ENCODE measurements at regions not wholly inside any gene's neighbourhood (a gene's known extent, or its start where the extent isn't known, plus 50 kb on each side); places are given as distances from the start of the nearest gene placed in this dataset.
"Not testable (repeated sequence)": the region's sequence is repeated elsewhere in the genome, so short reads cannot be mapped to it uniquely, and the experiment has no call there.

DNA sequence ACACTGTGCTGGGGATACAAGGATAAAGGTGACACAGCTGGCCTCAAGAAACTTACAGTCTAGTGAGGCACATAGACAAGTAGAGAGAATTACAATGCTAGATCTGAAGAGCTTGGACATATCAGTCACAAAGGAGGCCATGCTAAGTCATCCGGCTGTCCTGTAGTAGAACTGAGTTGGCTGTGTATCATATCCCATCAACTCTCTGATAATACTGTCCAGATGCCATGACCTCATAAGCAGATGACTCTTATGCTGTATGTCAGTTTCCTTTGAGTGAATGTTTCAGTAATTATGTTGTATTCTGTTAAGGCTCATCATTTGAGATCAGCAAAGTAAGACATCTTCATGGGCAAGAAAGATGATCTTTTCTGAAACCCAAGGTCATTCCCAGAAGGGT is 442.9 kb downstream of the MID1IP1 start:
- ATAC-seq, result no peak

DNA sequence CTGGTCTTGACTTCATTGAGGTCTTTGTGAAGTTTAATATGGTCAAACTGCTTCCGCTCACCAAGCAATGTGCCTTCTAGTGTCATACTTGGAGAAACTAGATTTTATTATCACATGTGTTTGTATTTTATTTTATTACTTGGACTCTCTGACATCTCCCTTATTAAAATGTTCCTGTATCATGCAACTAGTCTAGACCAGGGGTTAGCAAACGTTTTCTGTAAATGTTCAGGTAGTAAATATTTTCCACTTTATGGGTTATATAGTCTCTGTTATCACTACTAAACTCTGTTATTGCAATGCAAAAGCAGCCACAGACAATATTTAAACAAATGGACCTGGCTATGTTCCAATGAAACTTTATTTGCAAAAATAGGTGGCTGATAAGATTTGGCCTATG is 443.8 kb downstream of the MID1IP1 start:
- no peak for ATAC-seq

DNA sequence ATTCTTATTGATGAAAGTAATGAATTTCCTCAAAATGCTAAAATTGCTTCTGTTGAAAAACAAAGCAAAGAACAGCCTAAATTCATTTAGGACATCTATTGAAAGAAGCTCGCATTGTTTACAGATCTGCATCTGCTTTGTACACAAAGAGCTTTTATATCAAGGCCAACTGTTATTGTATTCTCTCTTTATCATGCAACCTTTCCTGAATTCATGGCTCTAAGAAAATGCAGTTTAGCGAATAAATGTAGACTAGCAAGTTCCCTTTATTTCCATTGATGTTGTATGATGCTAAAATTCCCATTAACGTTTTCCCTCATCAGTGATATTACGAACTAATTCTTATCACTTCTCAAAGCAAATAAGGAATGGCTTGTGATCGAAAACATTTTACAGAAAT is 446.3 kb downstream of the MID1IP1 start:
- ATAC-seq, result no peak

DNA sequence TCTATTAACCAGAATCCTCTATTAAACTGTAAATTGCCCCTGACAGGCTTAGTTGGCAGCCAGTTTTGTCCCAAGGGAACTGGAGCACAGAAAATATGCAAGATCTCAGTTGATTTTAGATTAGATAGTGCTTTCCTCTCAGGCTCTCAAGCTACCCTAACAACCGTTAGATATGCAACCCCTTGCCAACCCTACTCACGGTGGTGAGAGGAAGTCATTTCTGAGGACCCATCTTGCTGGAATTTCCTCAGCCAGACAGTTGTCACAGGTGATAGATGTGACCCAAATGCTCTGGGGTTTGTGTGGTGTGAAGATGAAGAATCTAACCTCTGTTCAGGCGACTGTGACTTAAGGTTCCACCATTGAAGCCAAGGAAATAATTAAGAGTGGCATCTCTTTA is 447.1 kb downstream of the MID1IP1 start:
- ATAC-seq, result no peak

DNA sequence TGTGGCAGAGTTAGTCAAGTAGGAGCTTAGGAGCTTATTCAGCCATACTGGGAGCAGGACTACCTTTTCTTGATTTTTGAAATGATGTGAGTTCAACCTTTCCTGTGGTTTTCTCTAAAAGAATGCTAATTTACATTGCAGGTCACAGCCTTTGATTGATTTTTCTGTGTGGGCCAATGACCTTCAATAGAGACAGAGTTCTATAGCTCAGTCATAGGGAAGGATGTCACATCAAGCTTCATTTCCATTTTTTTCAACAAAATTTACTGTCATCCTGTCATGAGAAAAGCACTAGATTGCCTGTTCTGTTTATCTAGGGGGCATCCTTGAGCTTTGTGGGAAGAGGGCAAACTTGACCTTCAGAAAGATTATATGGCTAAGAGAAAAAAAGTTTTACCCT is 448.7 kb downstream of the MID1IP1 start:
- no peak for ATAC-seq

DNA sequence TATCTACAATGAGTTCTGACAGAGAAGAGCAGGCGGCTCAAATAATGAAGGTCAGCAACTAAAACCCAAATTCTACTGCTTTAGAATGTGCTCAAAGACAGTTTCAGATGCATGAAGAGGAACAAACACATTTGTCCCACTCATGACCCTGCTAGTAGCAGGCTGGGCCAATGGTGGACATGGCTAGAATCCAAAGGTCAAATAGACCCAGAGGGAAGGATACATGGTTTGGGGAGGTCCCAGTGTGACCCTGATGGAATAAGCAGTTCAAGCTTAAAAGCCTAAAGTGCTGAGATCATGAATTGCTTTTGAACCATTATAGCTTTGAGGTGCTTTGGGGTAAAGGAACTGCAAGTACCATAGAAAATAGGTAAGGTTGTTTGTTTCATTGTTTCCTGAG is 450.7 kb downstream of the MID1IP1 start:
- no peak for ATAC-seq

DNA sequence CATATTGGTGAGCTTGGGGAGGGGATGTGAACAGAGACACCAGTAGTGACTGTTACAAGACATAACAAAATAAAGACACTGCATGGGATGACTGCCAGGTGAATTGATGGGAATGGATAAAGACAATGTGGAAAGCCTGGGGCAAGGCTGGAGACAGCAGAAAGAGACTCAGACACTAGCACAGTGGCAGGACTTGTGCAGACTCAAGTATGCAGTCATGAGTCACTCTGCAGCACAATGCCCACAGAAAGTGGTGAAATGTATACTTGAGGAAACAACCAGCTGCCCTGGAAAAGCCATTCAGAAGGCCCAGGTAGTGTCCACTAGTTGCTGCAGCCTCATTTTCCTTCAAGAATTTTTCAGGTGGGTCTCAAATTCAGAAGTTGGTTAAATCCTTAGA is 452.3 kb downstream of the MID1IP1 start:
- ATAC-seq, result peak; percentile 79

DNA sequence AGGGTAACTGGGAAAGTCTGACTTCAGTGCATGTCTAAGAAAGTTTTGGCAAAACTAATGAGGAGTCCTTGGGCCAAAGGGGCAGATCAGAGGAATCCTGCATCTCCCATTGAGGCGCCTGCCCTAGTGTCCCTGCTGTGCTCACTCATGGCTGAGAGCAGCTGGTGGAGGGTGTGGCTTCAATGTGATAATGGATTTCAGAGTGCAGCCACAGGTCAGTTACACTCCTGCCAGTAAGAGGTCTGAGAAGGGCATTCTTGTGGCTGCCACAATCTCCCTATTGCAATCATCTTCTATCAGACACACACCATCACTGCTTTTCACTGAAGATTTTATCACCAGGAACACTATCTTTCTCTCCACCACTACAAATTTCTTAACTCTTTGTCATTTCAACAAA is 457.1 kb downstream of the MID1IP1 start:
- ATAC-seq, result no peak

DNA sequence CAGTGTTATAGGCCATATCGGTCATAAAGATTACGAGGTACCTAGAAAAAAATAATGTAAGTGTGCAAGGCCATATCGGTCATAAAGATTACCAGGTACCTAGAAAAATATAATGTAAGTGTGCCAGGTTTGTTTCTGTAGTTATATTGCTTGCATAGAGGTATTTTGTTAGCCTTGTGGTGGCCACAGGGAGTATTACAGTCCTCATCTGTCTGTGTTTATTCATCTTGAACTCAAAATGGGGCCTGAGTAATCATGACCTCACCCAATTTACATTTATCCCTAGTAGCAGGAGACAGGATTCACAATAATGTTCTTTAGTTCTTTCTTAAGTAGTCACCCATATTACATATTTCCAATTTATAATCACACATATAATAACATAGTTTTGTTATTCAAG is 459.7 kb downstream of the MID1IP1 start:
- peak; percentile 25 for ATAC-seq

DNA sequence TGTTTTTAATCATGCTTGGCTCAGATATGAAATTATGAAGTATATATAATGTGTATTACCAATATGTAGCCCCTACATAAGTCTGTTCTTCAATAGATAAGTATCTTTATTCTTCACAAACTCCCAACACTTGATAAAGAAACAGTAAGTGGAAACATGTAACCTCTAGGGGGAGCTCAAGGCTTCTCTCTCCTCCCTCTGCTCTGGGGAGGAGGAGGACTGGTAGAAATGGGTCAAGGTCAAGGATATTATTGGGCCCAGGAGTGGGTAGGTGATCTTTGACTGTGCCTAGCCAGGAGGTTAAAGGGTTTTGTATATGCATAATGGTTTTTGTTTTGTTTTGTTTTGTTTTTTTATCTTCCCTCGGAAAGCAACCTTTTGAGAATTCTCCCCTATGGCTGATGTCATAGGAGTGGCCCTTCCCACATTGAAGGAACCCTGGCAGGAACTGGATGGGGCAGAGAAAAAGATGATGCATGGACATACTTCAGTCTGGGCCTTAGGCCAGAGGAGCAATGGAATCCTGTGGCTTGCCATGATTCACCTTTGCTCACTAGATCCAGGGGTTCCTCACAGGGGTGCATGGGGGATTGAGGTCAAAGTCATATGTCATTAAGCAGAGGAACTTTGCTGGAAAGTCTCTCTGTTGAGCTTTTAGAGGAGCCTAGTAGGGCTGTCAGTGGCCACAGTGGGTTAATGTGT is 460.3 kb downstream of the MID1IP1 start:
- peak; percentile 62 for ATAC-seq

DNA sequence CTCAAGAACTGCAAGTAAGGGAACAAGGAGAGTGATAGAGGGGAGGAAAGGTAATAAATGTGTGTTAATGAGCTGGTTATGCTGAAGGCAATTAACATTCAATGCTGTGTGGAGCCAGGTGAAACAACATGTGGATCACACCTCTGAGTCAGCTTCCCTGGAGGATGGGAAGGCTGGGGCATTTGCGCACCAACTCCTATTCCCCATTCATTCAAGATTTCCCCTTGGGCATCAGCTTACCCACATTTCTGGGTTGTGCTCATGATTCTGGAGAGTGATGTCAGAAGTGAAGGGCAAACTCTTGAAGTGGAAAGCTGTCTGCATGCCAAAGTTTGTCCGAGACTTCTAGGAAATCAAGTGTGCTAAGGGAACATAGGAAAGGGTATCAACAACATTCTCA is 461.4 kb downstream of the MID1IP1 start:
- no peak for ATAC-seq

DNA sequence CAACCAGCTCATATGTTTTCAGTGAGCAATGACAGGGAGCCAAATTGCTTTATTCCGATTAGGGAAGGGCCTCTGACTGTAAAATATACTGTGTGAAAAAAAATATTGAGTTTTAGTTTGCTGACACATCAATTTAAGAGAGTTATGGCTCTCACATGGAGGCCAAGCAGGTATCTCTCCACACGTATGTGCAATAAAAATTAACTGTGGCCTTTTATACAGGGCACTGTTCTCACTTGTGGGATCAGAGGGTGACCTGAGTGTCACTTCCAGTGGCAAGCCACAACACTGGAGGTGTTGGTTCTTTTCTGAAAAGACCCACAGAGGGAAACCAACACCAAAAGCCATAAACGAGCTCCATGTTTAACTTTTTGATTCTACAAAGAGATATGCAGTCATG is 462.8 kb downstream of the MID1IP1 start:
- no peak for ATAC-seq

DNA sequence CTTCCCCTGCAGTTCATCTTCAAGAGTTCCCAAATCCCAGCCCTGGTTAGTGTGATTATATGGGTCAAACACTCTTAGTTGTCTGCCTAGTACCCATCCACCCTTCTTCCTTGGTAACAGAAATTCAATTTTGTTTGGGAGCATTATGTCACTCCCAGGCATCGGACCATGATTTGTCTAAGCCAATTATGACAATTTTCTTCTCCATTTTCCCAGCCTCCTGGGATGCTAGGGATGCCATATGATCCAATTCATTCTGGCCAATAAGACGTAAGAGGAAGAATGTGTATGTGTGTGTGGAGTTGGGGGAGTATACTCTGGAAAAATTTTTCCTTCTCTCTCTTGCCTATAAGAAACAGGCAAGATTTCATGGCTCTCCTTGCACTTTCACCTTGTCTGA is 465.9 kb downstream of the MID1IP1 start:
- no peak for ATAC-seq

DNA sequence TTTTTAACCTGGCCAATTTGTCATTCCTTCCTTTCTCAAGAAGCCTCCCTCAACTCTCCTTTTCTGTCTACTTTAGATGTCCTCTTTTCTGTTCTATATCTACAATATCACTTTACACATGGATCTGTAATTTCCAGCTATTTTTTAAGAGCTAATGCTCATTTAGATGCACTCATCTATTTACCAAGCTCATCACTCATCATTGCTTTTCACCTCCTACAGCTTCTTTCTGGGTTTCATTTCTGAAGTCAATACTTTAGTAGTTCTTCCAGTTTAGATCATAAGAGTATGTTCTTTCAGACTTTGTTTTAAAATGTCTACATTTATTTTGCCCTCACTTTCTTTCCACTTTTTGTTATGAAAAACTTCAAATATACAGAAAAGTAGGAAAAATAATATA is 466.9 kb downstream of the MID1IP1 start:
- ATAC-seq, result no peak

DNA sequence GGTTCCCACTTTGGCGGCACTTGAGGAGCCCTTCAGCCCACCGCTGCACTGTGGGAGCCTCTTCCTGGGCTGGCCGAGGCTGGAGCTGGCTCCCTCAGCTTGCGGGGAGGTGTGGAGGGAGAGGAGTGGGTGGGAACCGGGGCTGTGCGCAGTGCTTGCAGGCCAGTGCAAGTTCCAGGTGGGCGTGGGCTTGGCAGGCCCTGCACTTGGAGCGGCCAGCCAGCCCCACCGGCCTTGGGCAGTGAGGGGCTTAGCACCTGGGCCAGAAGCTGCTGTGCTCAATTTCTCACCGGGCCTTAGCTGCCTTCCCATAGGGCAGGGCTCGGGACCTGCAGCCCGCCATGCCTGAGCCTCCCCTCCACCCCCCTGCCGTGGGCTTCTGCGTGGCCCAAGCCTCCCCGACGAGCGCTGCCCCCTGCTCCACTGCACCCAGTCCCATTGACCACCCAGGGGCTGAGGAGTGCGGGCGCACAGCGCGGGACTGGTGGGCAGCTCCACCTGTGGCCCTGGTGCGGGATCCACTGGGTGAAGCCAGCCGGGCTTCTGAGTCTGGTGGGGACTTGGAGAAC is 474.3 kb downstream of the MID1IP1 start:
- no peak for ATAC-seq

DNA sequence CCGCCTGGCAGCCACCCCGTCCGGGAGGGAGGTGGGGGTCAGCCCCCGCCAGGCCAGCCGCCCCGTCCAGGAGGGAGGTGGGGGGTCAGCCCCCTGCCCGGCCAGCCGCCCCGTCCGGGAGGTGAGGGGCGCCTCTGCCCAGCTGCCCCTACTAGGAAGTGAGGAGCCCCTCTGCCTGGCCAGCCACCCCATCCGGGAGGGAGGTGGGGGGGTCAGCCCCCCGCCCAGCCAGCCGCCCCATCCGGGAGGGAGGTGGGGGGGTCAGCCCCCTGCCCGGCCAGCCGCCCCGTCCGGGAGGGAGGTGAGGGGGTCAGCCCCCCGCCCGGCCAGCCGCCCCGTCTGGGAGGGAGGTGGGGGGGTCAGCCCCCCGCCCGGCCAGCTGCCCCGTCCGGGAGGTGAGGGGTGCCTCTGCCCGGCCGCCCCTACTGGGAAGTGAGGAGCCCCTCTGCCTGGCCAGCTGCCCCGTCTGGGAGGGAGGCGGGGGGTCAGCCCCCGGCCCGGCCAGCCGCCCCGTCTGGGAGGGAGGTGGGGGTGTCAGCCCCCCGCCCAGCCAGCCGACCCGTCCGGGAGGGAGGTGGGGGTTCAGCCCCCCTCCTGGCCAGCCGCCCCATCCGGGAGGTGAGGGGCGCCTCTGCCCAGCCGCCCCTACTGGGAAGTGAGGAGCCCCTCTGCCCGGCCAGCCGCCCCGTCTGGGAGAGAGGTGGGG is 476.6 kb downstream of the MID1IP1 start:
- ATAC-seq, result not testable (repeated sequence)

DNA sequence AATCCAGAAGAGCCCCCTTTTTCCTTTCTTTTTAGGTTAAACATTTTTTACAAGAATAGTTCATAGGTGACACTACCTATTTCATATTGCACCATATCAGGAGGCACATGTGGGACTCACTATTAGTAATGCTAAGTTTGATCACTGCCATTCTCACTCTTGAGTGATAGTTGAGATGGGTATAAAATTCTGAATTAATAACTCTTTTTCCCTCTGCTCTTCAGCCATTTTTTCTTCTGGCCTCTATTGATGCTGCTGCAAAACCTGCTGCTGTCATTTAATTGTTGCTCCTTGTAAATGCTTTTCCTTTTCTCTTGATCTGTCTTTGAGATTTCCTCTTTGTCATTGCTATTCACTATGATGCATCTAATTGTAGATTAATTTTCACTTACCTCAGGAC is 482.0 kb downstream of the MID1IP1 start:
- no peak for ATAC-seq

DNA sequence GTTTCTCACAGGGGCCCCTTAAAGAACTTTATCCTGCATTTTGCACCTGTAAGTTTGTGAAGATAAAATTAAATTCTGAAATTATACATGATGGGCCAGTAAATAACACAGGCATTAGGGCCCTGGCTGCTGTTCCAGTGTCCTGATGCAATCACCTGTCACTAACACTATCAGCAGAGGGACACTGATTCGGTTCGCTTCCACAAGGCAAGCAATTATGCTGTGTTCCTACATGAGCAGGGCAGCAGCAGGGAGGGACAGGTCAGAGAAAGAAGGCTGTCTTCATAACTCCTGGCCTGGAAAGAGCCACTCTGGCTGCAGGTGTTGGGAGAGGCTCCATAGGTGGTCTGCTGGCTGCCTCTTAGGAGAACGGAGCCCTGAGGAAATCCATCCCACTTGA is 487.3 kb downstream of the MID1IP1 start:
- no peak for ATAC-seq

DNA sequence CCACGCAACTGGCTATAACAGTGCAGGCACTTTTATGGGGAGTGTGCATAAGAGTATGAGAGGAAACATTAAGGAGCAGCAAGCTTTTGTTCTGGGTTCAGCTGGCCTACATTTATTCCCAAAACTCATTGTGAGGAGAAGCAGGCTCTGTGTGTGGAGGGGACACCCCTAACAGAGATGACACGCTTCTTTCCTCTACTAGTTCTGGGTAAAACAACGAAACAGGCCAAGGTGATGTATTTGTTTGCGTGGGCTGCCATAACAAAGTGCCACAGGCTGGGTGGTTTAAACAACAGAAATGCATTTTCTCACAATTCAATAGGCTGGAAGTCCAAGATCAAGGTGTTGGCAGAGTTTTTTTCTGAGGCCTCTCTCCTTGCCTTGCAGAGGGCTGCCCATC is 488.6 kb downstream of the MID1IP1 start:
- ATAC-seq, result no peak

DNA sequence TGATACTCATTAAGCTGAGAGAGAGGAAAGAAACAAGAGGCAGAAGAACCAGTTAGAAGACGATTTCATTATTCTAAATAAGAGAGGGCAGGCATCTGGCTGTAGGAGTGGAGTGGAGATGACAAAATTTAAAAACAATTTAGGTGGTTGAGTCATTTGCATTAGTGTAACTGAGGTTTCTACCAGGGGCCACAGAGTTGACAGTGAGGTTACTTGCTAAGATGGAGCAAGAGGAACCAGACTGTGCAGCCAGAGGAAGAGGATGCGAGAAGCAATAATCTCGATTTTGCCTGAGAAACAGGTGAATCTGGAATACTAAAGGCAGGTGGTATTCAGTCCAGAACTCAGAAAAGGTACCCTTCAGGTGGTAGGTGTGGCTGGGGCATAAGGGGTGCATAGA is 491.9 kb downstream of the MID1IP1 start:
- no peak for ATAC-seq

DNA sequence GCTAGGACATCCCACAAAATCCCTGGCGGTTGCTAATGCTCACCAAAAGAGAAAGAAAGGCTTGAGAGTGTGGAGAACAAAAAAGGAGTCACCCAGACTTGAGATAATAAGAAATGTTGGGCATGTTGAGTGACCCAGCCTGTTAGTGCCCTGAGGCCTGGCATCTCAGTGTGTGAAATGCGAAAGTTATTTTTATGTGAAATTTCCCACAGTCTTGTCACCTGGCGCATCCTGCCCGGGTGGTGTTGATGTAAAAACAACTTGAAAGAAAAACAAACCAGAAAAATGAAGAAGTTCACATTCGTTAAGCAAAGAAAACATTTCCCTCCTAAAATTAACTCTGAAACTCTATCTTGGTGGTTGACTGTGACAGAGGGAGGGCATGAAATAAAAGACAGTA is 495.2 kb downstream of the MID1IP1 start:
- ATAC-seq, result no peak

DNA sequence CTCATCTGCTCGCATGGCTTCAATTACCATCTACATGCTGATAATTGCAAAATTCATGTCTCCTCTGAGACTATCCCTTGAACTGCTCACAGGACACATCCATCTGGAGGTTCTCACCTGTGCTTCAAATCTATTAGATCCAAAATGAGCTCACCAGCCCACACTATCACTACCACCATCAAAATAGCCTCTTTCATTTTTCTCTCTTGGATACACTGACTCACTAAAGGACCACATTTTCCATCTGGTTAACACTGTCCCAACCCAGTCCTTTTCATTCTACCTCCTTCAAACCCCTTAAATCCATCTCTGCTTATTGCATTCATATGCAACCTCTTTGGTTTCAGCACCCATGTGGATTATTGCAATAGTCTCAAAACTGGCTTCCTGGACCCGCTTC is 497.6 kb downstream of the MID1IP1 start:
- no peak for ATAC-seq

DNA sequence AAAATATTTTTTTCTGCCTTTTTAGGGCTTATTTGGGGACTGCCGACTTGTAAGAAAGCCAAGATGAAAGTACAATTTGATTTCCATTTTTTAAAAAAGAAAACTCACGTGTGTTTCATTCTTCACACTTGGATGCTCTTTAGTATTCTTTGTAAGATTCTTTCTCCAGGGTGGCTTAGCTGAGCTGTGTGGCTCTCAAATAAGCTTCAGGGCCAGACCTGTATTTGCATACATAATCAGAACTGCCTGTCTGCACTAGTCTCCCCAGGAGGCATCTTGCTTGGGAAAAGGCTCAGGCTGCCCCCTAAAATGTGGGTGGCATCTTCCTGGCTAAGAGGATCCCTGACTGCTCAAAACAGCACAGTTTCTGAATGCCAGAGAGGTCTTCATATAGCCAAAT is 498.4 kb downstream of the MID1IP1 start:
- ATAC-seq, result no peak

DNA sequence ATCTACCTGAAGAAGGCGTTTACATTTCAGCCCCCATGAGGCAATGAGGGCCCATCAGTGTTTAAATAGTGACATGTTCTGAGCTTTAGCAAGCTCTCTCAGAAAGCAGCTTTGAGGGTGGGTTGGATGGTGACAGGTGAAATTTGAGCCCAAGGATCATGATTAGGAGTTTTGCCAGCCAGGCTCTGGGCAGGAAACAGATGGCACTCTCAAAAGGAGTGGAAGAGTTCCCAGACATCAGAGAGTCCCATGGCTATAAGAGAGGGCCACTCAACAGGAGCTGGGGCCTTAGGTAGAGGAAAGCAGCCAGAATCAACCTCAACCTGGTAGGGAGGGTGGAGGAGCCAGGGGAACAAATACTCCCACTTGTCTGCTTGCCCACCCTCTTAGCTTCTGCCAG is 499.8 kb downstream of the MID1IP1 start:
- ATAC-seq, result no peak

All from esophagus mucosa (tissue), 1 donor.